NB4 (cell line): ENCODE measurements at regions not wholly inside any gene's neighbourhood (a gene's known extent, or its start where the extent isn't known, plus 50 kb on each side); places are given as distances from the start of the nearest gene placed in this dataset.

Experiments
- MYC ChIP-seq: IDR thresholded peaks from 2 replicates; pipeline ENCODE4 v1.6.1; 2011; ENCODE audit warnings: low read depth, low read length
- POLR2A ChIP-seq: IDR thresholded peaks from 2 replicates; pipeline ENCODE4 v1.6.1; 2011; ENCODE audit warnings: mild to moderate bottlenecking; ENCODE audit not compliant: insufficient read length; ENCODE audit errors: extremely low read depth
- TF ChIP-seq, protein P1 (sequence below): IDR thresholded peaks from one replicate; pipeline ENCODE4 v1.5.1; 2012; ENCODE audit warnings: low read depth, low read length
- TF ChIP-seq, protein P2 (sequence below): IDR thresholded peaks from 2 replicates; pipeline ENCODE4 v1.6.1; 2011; ENCODE audit warnings: low read depth, low read length

- TF ChIP-seq, protein P1, sequence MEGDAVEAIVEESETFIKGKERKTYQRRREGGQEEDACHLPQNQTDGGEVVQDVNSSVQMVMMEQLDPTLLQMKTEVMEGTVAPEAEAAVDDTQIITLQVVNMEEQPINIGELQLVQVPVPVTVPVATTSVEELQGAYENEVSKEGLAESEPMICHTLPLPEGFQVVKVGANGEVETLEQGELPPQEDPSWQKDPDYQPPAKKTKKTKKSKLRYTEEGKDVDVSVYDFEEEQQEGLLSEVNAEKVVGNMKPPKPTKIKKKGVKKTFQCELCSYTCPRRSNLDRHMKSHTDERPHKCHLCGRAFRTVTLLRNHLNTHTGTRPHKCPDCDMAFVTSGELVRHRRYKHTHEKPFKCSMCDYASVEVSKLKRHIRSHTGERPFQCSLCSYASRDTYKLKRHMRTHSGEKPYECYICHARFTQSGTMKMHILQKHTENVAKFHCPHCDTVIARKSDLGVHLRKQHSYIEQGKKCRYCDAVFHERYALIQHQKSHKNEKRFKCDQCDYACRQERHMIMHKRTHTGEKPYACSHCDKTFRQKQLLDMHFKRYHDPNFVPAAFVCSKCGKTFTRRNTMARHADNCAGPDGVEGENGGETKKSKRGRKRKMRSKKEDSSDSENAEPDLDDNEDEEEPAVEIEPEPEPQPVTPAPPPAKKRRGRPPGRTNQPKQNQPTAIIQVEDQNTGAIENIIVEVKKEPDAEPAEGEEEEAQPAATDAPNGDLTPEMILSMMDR, result no peak
- TF ChIP-seq POLR2A (no peak), MYC (no peak)
- TF ChIP-seq, protein P2, sequence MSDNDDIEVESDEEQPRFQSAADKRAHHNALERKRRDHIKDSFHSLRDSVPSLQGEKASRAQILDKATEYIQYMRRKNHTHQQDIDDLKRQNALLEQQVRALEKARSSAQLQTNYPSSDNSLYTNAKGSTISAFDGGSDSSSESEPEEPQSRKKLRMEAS, result no peak
These were observed 589.8 kb downstream of the ETS1 start for GRCh38 chr11:127997594-127997993.
